ENCODE measurements at regions not wholly inside any gene's neighbourhood (a gene's known extent, or its start where the extent isn't known, plus 50 kb on each side); places are given as distances from the start of the nearest gene placed in this dataset.

- no peaks in the 10 kb centered on the region for H3K9me3 ChIP-seq (ENCODE audit: low read depth, low read length)
- H4K20me1 ChIP-seq (ENCODE audit: insufficient read depth, low read length): no peaks in the 10 kb centered on the region
- no peak for DNase-seq (ENCODE audit: insufficient read length, low spot score, missing footprints)
- H3K4me1 ChIP-seq (ENCODE audit: insufficient read depth, low read length): no peaks in the 10 kb centered on the region
- no peaks in the 10 kb centered on the region for H3K36me3 ChIP-seq (ENCODE audit: insufficient read depth, low read length)
- no peaks in the 10 kb centered on the region for H3K79me2 ChIP-seq (ENCODE audit: insufficient read depth, low read length)
- H3K4me2 ChIP-seq (ENCODE audit: insufficient read depth, low read length): no peak overlapping the region
- TF ChIP-seq, protein P1, sequence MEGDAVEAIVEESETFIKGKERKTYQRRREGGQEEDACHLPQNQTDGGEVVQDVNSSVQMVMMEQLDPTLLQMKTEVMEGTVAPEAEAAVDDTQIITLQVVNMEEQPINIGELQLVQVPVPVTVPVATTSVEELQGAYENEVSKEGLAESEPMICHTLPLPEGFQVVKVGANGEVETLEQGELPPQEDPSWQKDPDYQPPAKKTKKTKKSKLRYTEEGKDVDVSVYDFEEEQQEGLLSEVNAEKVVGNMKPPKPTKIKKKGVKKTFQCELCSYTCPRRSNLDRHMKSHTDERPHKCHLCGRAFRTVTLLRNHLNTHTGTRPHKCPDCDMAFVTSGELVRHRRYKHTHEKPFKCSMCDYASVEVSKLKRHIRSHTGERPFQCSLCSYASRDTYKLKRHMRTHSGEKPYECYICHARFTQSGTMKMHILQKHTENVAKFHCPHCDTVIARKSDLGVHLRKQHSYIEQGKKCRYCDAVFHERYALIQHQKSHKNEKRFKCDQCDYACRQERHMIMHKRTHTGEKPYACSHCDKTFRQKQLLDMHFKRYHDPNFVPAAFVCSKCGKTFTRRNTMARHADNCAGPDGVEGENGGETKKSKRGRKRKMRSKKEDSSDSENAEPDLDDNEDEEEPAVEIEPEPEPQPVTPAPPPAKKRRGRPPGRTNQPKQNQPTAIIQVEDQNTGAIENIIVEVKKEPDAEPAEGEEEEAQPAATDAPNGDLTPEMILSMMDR (IDR thresholded peaks at IDR 0.05; ENCODE audit: extremely low read depth, low read depth, low read length): no peak
- no peak overlapping the region for H2AFZ ChIP-seq (ENCODE audit: low read length)
- no peak overlapping the region for H3K27ac ChIP-seq (ENCODE audit: low read depth, low read length)
- no peaks in the 10 kb centered on the region for H3K27me3 ChIP-seq (ENCODE audit: insufficient read depth, low read length)
- H3K4me3 ChIP-seq (ENCODE audit: insufficient read depth, low read length): no peak overlapping the region
Observed at GRCh38 chr4:180925805-180926204, 1317.4 kb upstream of the TENM3 start.

DNA sequence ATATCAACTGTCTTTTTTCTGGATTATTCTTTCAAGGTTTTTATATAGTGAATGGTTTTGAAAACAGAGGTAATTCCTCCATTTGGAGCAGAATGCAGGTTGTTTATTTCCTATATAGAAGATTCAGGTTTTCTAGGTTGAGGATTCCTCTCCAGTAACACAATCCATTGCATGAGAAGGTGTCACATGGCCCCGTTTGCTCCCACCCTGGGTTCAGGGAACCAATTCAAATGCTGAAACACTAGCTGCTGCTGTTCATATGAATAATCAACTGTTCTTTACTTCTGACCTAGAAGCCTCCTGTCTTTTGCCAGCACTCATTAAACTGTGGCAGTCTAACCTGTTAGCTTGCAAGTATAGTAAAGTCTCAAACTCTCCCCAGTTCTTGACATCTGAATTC lies 1316.9 kb upstream of the TENM3 start:
- Histone ChIP-seq H3K27me3 (ENCODE audit: insufficient read depth, low read length) (no peaks in the 10 kb centered on the region), H3K9me3 (ENCODE audit: low read depth, low read length) (no peaks in the 10 kb centered on the region), H3K79me2 (ENCODE audit: insufficient read depth, low read length) (no peaks in the 10 kb centered on the region), H3K36me3 (ENCODE audit: insufficient read depth, low read length) (no peaks in the 10 kb centered on the region), H3K4me3 (ENCODE audit: insufficient read depth, low read length) (no peak overlapping the region), H3K27ac (ENCODE audit: low read depth, low read length) (no peak overlapping the region), H2AFZ (ENCODE audit: low read length) (no peak overlapping the region), H3K4me2 (ENCODE audit: insufficient read depth, low read length) (no peak overlapping the region), H3K4me1 (ENCODE audit: insufficient read depth, low read length) (no peaks in the 10 kb centered on the region), H4K20me1 (ENCODE audit: insufficient read depth, low read length) (no peaks in the 10 kb centered on the region)
- TF ChIP-seq, protein P1 (IDR thresholded peaks at IDR 0.05; ENCODE audit: extremely low read depth, low read depth, low read length): no peak
- no peak for DNase-seq (ENCODE audit: insufficient read length, low spot score, missing footprints)

- Histone ChIP-seq H3K36me3 (ENCODE audit: insufficient read depth, low read length) (no peaks in the 10 kb centered on the region), H3K27me3 (ENCODE audit: insufficient read depth, low read length) (no peaks in the 10 kb centered on the region), H3K4me1 (ENCODE audit: insufficient read depth, low read length) (no peaks in the 10 kb centered on the region), H3K79me2 (ENCODE audit: insufficient read depth, low read length) (no peaks in the 10 kb centered on the region), H3K9me3 (ENCODE audit: low read depth, low read length) (no peaks in the 10 kb centered on the region), H2AFZ (ENCODE audit: low read length) (no peak overlapping the region), H3K4me2 (ENCODE audit: insufficient read depth, low read length) (no peak overlapping the region), H3K4me3 (ENCODE audit: insufficient read depth, low read length) (no peak overlapping the region), H3K27ac (ENCODE audit: low read depth, low read length) (no peak overlapping the region), H4K20me1 (ENCODE audit: insufficient read depth, low read length) (no peaks in the 10 kb centered on the region)
- DNase-seq (ENCODE audit: insufficient read length, low spot score, missing footprints): no peak
- TF ChIP-seq, protein P1 (IDR thresholded peaks at IDR 0.05; ENCODE audit: extremely low read depth, low read depth, low read length): no peak
Observed at GRCh38 chr4:180932370-180933001, 1310.7 kb upstream of the TENM3 start.

- no peak overlapping the region for H2AFZ ChIP-seq (ENCODE audit: low read length)
- no peak for DNase-seq (ENCODE audit: insufficient read length, low spot score, missing footprints)
- no peak overlapping the region for H3K4me2 ChIP-seq (ENCODE audit: insufficient read depth, low read length)
- no peaks in the 10 kb centered on the region for H3K36me3 ChIP-seq (ENCODE audit: insufficient read depth, low read length)
- no peaks in the 10 kb centered on the region for H3K9me3 ChIP-seq (ENCODE audit: low read depth, low read length)
- TF ChIP-seq, protein P1 (IDR thresholded peaks at IDR 0.05; ENCODE audit: extremely low read depth, low read depth, low read length): no peak
- H3K4me1 ChIP-seq (ENCODE audit: insufficient read depth, low read length): no peaks in the 10 kb centered on the region
- no peaks in the 10 kb centered on the region for H4K20me1 ChIP-seq (ENCODE audit: insufficient read depth, low read length)
- H3K27me3 ChIP-seq (ENCODE audit: insufficient read depth, low read length): no peaks in the 10 kb centered on the region
- no peak overlapping the region for H3K4me3 ChIP-seq (ENCODE audit: insufficient read depth, low read length)
- H3K27ac ChIP-seq (ENCODE audit: low read depth, low read length): no peak overlapping the region
- H3K79me2 ChIP-seq (ENCODE audit: insufficient read depth, low read length): no peaks in the 10 kb centered on the region
Observed at GRCh38 chr4:180937083-180937482, 1306.1 kb upstream of the TENM3 start.
